ENCODE measurements at regions not wholly inside any gene's neighbourhood (a gene's known extent, or its start where the extent isn't known, plus 50 kb on each side); places are given as distances from the start of the nearest gene placed in this dataset.
"Not testable (repeated sequence)": the region's sequence is repeated elsewhere in the genome, so short reads cannot be mapped to it uniquely, and the experiment has no call there.

- Histone ChIP-seq H3K27ac (ENCODE audit: low read depth, low read length) (peak overlapping the region; percentile 50; the same call in 1 of the 2 replicates), H3K4me1 (ENCODE audit: insufficient read depth, low read length) (peaks cover 21% of the 10 kb centered on the region; the same call in 1 of the 2 replicates)
- H3K9me3 ChIP-seq (ENCODE audit: insufficient read depth, low read depth, low read length); H3K4me3 ChIP-seq (ENCODE audit: low read length); H3K36me3 ChIP-seq (ENCODE audit: insufficient read depth, low read length); H3K9ac ChIP-seq (ENCODE audit: low read depth, low read length); H3K27me3 ChIP-seq (ENCODE audit: insufficient read depth, low read length): not testable (repeated sequence)
- WGBS, result 63% methylated on average over 6 of the region's 8 CpGs
These were observed 118.4 kb downstream of the SPP2 start for GRCh38 chr2:234168605-234169570.

- WGBS, result 91% methylated on average over 3 of the region's 3 CpGs
- H3K9ac ChIP-seq (ENCODE audit: low read depth, low read length), result no peak overlapping the region
These were observed 116.0 kb downstream of the SPP2 start for GRCh38 chr2:234166531-234166930.

GRCh38 chr2:234165421-234165820, 114.9 kb downstream of the SPP2 start:
- H3K4me3 ChIP-seq (ENCODE audit: low read length), result no peak overlapping the region
- 74% methylated on average over 5 of the region's 5 CpGs for WGBS
- H3K4me1 ChIP-seq (ENCODE audit: insufficient read depth, low read length), result peaks cover 21% of the 10 kb centered on the region; the same call in 1 of the 2 replicates
- no peak overlapping the region for H3K27ac ChIP-seq (ENCODE audit: low read depth, low read length)
- H3K36me3 ChIP-seq (ENCODE audit: insufficient read depth, low read length), result no peaks in the 10 kb centered on the region
- H3K9ac ChIP-seq (ENCODE audit: low read depth, low read length), result no peak overlapping the region
- no peaks in the 10 kb centered on the region for H3K27me3 ChIP-seq (ENCODE audit: insufficient read depth, low read length)
- H3K9me3 ChIP-seq (ENCODE audit: insufficient read depth, low read depth, low read length), result no peaks in the 10 kb centered on the region

More at GRCh38 chr2:234166531-234166930, 116.0 kb downstream of the SPP2 start:
- Histone ChIP-seq H3K36me3 (ENCODE audit: insufficient read depth, low read length) (no peaks in the 10 kb centered on the region), H3K27me3 (ENCODE audit: insufficient read depth, low read length) (no peaks in the 10 kb centered on the region), H3K4me1 (ENCODE audit: insufficient read depth, low read length) (peaks cover 21% of the 10 kb centered on the region; the same call in 1 of the 2 replicates), H3K9me3 (ENCODE audit: insufficient read depth, low read depth, low read length) (no peaks in the 10 kb centered on the region), H3K4me3 (ENCODE audit: low read length) (no peak overlapping the region), H3K27ac (ENCODE audit: low read depth, low read length) (no peak overlapping the region)

- no peaks in the 10 kb centered on the region for H3K9me3 ChIP-seq (ENCODE audit: insufficient read depth, low read depth, low read length)
- H3K4me3 ChIP-seq (ENCODE audit: low read length), result no peak overlapping the region
- H3K9ac ChIP-seq (ENCODE audit: low read depth, low read length), result no peak overlapping the region
- H3K36me3 ChIP-seq (ENCODE audit: insufficient read depth, low read length), result no peaks in the 10 kb centered on the region
- no peaks in the 10 kb centered on the region for H3K27me3 ChIP-seq (ENCODE audit: insufficient read depth, low read length)
- H3K4me1 ChIP-seq (ENCODE audit: insufficient read depth, low read length), result peaks cover 21% of the 10 kb centered on the region; the same call in 1 of the 2 replicates
- H3K27ac ChIP-seq (ENCODE audit: low read depth, low read length), result no peak overlapping the region
- 91% methylated on average over 17 of the region's 19 CpGs for WGBS
These were observed 114.3 kb downstream of the SPP2 start for GRCh38 chr2:234164493-234165413.

GRCh38 chr2:234163510-234164045, 113.1 kb downstream of the SPP2 start:
- H3K9me3 ChIP-seq (ENCODE audit: insufficient read depth, low read depth, low read length), result no peaks in the 10 kb centered on the region
- H3K36me3 ChIP-seq (ENCODE audit: insufficient read depth, low read length), result no peaks in the 10 kb centered on the region
- H3K9ac ChIP-seq (ENCODE audit: low read depth, low read length), result no peak overlapping the region
- WGBS, result 95% methylated on average over 7 of the region's 7 CpGs
- no peaks in the 10 kb centered on the region for H3K27me3 ChIP-seq (ENCODE audit: insufficient read depth, low read length)
- no peak overlapping the region for H3K27ac ChIP-seq (ENCODE audit: low read depth, low read length)
- peaks cover 17% of the 10 kb centered on the region; the same call in 1 of the 2 replicates for H3K4me1 ChIP-seq (ENCODE audit: insufficient read depth, low read length)
- H3K4me3 ChIP-seq (ENCODE audit: low read length), result no peak overlapping the region

GRCh38 chr2:234162861-234163260, 112.4 kb downstream of the SPP2 start:
- no peaks in the 10 kb centered on the region for H3K36me3 ChIP-seq (ENCODE audit: insufficient read depth, low read length)
- H3K9me3 ChIP-seq (ENCODE audit: insufficient read depth, low read depth, low read length), result no peaks in the 10 kb centered on the region
- peaks cover 12% of the 10 kb centered on the region; the same call in 1 of the 2 replicates for H3K4me1 ChIP-seq (ENCODE audit: insufficient read depth, low read length)
- 93% methylated on average over 1 of the region's 1 CpG for WGBS
- H3K9ac ChIP-seq (ENCODE audit: low read depth, low read length), result no peak overlapping the region
- H3K27ac ChIP-seq (ENCODE audit: low read depth, low read length), result no peak overlapping the region
- H3K4me3 ChIP-seq (ENCODE audit: low read length), result no peak overlapping the region
- no peaks in the 10 kb centered on the region for H3K27me3 ChIP-seq (ENCODE audit: insufficient read depth, low read length)

GRCh38 chr2:234161932-234162331, 111.4 kb downstream of the SPP2 start:
- WGBS, result 93% methylated on average over 6 of the region's 6 CpGs
- no peaks in the 10 kb centered on the region for H3K27me3 ChIP-seq (ENCODE audit: insufficient read depth, low read length)
- no peaks in the 10 kb centered on the region for H3K36me3 ChIP-seq (ENCODE audit: insufficient read depth, low read length)
- no peak overlapping the region for H3K9ac ChIP-seq (ENCODE audit: low read depth, low read length)
- no peak overlapping the region for H3K27ac ChIP-seq (ENCODE audit: low read depth, low read length)
- H3K9me3 ChIP-seq (ENCODE audit: insufficient read depth, low read depth, low read length), result no peaks in the 10 kb centered on the region
- H3K4me3 ChIP-seq (ENCODE audit: low read length), result no peak overlapping the region
- peaks cover 12% of the 10 kb centered on the region; the same call in 1 of the 2 replicates for H3K4me1 ChIP-seq (ENCODE audit: insufficient read depth, low read length)

GRCh38 chr2:234158812-234159211, 108.3 kb downstream of the SPP2 start:
- Histone ChIP-seq H3K4me3 (ENCODE audit: low read length) (no peak overlapping the region), H3K27me3 (ENCODE audit: insufficient read depth, low read length) (no peaks in the 10 kb centered on the region), H3K9me3 (ENCODE audit: insufficient read depth, low read depth, low read length) (no peaks in the 10 kb centered on the region), H3K4me1 (ENCODE audit: insufficient read depth, low read length) (peaks cover 15% of the 10 kb centered on the region; the same call in 1 of the 2 replicates), H3K36me3 (ENCODE audit: insufficient read depth, low read length) (no peaks in the 10 kb centered on the region), H3K9ac (ENCODE audit: low read depth, low read length) (no peak overlapping the region), H3K27ac (ENCODE audit: low read depth, low read length) (no peak overlapping the region)
- WGBS, result 83% methylated on average over 4 of the region's 4 CpGs

- no peak overlapping the region for H3K9ac ChIP-seq (ENCODE audit: low read depth, low read length)
- no peaks in the 10 kb centered on the region for H3K27me3 ChIP-seq (ENCODE audit: insufficient read depth, low read length)
- H3K27ac ChIP-seq (ENCODE audit: low read depth, low read length), result no peak overlapping the region
- peaks cover 15% of the 10 kb centered on the region; the same call in 1 of the 2 replicates for H3K4me1 ChIP-seq (ENCODE audit: insufficient read depth, low read length)
- H3K9me3 ChIP-seq (ENCODE audit: insufficient read depth, low read depth, low read length), result no peaks in the 10 kb centered on the region
- WGBS, result 82% methylated on average over 1 of the region's 3 CpGs
- no peak overlapping the region for H3K4me3 ChIP-seq (ENCODE audit: low read length)
- no peaks in the 10 kb centered on the region for H3K36me3 ChIP-seq (ENCODE audit: insufficient read depth, low read length)
These were observed 107.5 kb downstream of the SPP2 start for GRCh38 chr2:234157817-234158588.

- 0 out of 2 replicates have a peak, but pooled peaks cover 7% of the 10 kb centered on the region for H3K9me3 ChIP-seq (ENCODE audit: insufficient read depth, low read depth, low read length)
- H3K9ac ChIP-seq (ENCODE audit: low read depth, low read length), result no peak overlapping the region
- no peak overlapping the region for H3K27ac ChIP-seq (ENCODE audit: low read depth, low read length)
- H3K4me3 ChIP-seq (ENCODE audit: low read length), result no peak overlapping the region
- peaks cover 15% of the 10 kb centered on the region; the same call in 1 of the 2 replicates for H3K4me1 ChIP-seq (ENCODE audit: insufficient read depth, low read length)
- 82% methylated on average over 3 of the region's 3 CpGs for WGBS
- H3K36me3 ChIP-seq (ENCODE audit: insufficient read depth, low read length), result no peaks in the 10 kb centered on the region
- no peaks in the 10 kb centered on the region for H3K27me3 ChIP-seq (ENCODE audit: insufficient read depth, low read length)
These were observed 105.8 kb downstream of the SPP2 start for GRCh38 chr2:234156326-234156725.
